Suprapubic skin (tissue), 4 donors: ENCODE measurements at regions not wholly inside any gene's neighbourhood (a gene's known extent, or its start where the extent isn't known, plus 50 kb on each side); places are given as distances from the start of the nearest gene placed in this dataset.

ENCODE experiments used
- POLR2A ChIP-seq, 2 donors: fragments of 450-650 bp; IDR thresholded peaks; one replicate each; pipeline ENCODE4 v1.6.1; 2017; ENCODE audit warnings: antibody characterized with exemption in 2 of 2, mild to moderate bottlenecking in 2 of 2, moderate library complexity in 2 of 2
- POLR2AphosphoS5 ChIP-seq, 3 donors: sonication (generic); formaldehyde crosslinking; IDR thresholded peaks; one replicate each; pipeline ENCODE4 v1.6.1; 2017; ENCODE audit warnings: antibody characterized with exemption in 3 of 3
- TF ChIP-seq, protein P1 (sequence below), 2 donors: fragments of 200-600 bp in 1 of 2; fragments of 450-650 bp in 1 of 2; sonication (generic) in 1 of 2; IDR thresholded peaks; one replicate each; pipeline ENCODE4 v1.5.1; 2016 to 2019; ENCODE audit warnings: antibody characterized with exemption in 2 of 2, mild to moderate bottlenecking in 1 of 2, moderate library complexity in 1 of 2

DNA sequence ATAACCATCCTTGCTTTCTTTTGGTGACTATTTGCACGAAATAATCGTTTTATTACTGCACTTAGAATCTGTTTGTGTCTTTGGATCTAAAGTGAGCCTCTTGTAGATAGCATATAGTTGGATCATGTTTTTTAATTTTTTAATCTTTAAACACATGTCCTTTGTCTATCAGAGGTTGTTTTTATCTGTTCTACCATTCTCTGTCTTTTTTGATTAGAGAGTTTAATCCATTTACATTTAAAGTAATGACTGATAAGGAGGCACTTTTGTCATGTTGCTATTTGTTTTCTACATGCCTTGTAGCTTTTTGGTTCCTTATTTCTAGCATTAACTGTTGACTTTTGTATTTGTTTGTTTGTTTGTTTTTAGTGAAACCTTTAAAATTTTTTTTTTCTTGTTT is 506.2 kb upstream of the RGS6 start:
- TF ChIP-seq POLR2A (IDR thresholded peaks at IDR 0.05) (no peak), POLR2AphosphoS5 (IDR thresholded peaks at IDR 0.05) (no peak)
- TF ChIP-seq, protein P1, sequence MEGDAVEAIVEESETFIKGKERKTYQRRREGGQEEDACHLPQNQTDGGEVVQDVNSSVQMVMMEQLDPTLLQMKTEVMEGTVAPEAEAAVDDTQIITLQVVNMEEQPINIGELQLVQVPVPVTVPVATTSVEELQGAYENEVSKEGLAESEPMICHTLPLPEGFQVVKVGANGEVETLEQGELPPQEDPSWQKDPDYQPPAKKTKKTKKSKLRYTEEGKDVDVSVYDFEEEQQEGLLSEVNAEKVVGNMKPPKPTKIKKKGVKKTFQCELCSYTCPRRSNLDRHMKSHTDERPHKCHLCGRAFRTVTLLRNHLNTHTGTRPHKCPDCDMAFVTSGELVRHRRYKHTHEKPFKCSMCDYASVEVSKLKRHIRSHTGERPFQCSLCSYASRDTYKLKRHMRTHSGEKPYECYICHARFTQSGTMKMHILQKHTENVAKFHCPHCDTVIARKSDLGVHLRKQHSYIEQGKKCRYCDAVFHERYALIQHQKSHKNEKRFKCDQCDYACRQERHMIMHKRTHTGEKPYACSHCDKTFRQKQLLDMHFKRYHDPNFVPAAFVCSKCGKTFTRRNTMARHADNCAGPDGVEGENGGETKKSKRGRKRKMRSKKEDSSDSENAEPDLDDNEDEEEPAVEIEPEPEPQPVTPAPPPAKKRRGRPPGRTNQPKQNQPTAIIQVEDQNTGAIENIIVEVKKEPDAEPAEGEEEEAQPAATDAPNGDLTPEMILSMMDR (IDR thresholded peaks at IDR 0.05), result no peak
